OCI-LY7 (cell line): ENCODE measurements at regions not wholly inside any gene's neighbourhood (a gene's known extent, or its start where the extent isn't known, plus 50 kb on each side); places are given as distances from the start of the nearest gene placed in this dataset.

Experiments used
- CTCF ChIP-seq: fragments of 200-600 bp; sonication (generic); conservative IDR thresholded peaks from 2 replicates; pipeline ENCODE4 v1.5.1; 2014; ENCODE audit warnings: mild to moderate bottlenecking, antibody characterized with exemption, low read length, moderate library complexity, mixed read lengths
- EZH2phosphoT487 ChIP-seq: fragments of 200-600 bp; sonication (generic); IDR thresholded peaks from 2 replicates; pipeline ENCODE4 v1.6.1; 2018; ENCODE audit warnings: low read depth, borderline replicate concordance, mild to moderate bottlenecking, mixed run types, antibody characterized with exemption, low read length, moderate library complexity, mixed read lengths

GRCh38 chr4:129971419-129971818, 875.5 kb downstream of the C4orf33 start:
- no peak for TF ChIP-seq CTCF
- no peak for TF ChIP-seq EZH2phosphoT487
